ENCODE measurements at regions not wholly inside any gene's neighbourhood (a gene's known extent, or its start where the extent isn't known, plus 50 kb on each side); places are given as distances from the start of the nearest gene placed in this dataset.
"Not testable (repeated sequence)": the region's sequence is repeated elsewhere in the genome, so short reads cannot be mapped to it uniquely, and the experiment has no call there.

DNA sequence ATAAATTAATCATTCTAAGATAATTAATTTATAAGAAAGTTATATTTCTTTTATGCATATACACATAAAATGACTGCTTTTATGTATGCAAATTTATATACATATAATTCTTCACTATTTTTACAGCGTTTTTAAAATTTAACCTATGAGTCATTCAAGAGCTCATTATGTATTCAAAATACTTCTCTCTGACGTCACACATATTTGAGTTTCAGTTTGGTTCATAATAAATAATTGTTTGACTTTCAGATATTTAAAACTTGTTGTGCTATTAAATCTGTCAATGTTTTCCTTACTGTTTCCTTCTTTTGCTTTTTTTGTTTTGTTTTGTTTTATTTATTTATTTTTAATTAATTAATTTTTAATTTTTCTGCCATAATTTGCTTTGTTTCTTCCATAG is 467.5 kb upstream of the ADGRB3 start:
- H3K4me3 ChIP-seq (ENCODE audit: low read depth, low read length) = no peak overlapping the region
- FAIRE-seq (no peak), DNase-seq (ENCODE audit: low read depth) (no peak)
- no peaks in the 10 kb centered on the region for H3K27me3 ChIP-seq (ENCODE audit: control insufficient read depth, insufficient read depth, low read length)
- no peaks in the 10 kb centered on the region for H3K36me3 ChIP-seq (ENCODE audit: control insufficient read depth, insufficient read depth, low read length)
- TF ChIP-seq, protein P1, sequence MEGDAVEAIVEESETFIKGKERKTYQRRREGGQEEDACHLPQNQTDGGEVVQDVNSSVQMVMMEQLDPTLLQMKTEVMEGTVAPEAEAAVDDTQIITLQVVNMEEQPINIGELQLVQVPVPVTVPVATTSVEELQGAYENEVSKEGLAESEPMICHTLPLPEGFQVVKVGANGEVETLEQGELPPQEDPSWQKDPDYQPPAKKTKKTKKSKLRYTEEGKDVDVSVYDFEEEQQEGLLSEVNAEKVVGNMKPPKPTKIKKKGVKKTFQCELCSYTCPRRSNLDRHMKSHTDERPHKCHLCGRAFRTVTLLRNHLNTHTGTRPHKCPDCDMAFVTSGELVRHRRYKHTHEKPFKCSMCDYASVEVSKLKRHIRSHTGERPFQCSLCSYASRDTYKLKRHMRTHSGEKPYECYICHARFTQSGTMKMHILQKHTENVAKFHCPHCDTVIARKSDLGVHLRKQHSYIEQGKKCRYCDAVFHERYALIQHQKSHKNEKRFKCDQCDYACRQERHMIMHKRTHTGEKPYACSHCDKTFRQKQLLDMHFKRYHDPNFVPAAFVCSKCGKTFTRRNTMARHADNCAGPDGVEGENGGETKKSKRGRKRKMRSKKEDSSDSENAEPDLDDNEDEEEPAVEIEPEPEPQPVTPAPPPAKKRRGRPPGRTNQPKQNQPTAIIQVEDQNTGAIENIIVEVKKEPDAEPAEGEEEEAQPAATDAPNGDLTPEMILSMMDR (IDR thresholded peaks at IDR 0.05; ENCODE audit: insufficient read depth, low read length, severe bottlenecking) = no peak

DNA sequence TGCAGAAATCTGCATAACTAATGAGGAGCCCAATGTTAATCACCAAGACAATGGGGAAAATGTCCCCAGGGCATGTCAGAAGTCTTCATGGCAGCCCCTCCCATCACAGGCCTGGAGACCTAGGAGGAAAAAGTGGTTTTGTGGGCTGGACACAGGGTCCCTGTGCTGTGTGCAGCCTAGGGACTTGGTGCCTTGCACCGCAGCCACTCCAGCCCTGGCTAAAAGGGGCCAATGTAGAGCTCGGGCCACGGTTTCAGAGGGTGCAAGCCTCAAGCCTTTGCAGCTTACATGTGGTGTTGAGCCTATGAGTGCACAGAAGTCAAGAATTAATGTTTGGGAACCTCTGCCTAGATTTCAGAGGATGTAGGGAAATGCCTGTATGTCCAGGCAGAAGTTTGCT is 474.3 kb upstream of the ADGRB3 start:
- not testable (repeated sequence) for H3K27me3 ChIP-seq (ENCODE audit: control insufficient read depth, insufficient read depth, low read length); H3K4me3 ChIP-seq (ENCODE audit: low read depth, low read length); FAIRE-seq; H3K36me3 ChIP-seq (ENCODE audit: control insufficient read depth, insufficient read depth, low read length); DNase-seq (ENCODE audit: low read depth)

DNA sequence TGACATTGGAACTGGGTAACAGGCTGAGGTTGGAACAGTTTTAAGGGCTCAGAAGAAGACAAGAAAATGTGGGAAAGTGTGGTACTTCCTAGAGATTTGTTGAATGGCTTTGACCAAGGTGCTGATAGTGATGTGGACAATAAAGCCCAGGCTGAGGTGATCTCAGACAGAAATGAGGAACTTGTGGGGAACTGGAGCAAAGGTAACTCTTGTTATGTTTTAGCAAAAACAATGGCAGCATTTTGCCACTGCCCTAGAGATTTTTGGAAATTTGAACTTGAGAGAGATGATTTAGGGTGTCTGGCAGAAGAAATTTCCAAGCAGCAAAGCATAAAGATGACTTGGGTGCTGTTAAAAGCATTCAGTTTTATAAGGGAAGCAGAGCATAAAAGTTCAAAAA is 474.7 kb upstream of the ADGRB3 start:
- H3K4me3 ChIP-seq (ENCODE audit: low read depth, low read length) = no peak overlapping the region
- TF ChIP-seq, protein P1 (IDR thresholded peaks at IDR 0.05; ENCODE audit: insufficient read depth, low read length, severe bottlenecking) = no peak
- no peak for FAIRE-seq
- DNase-seq (ENCODE audit: low read depth) = no peak
- no peaks in the 10 kb centered on the region for H3K36me3 ChIP-seq (ENCODE audit: control insufficient read depth, insufficient read depth, low read length)
- H3K27me3 ChIP-seq (ENCODE audit: control insufficient read depth, insufficient read depth, low read length) = no peaks in the 10 kb centered on the region

DNA sequence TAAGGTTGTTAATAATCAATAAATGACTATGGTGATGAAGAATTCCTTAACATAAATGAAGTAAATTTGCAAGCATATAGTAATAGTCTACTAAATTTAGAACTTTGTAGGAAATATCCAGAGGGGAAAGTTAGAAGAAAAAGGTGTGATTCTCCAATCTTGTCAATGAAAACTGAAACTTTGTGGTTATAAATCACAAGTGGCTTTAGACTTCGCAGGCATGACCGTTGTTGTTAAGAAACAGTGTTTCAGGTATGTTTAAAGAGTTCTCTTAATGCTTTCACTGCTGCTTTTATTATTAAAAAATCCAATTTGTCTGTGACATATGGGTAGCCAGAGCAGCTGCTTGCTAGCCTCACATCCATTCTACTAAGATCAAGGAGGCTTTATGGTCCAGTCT is 475.6 kb upstream of the ADGRB3 start:
- H3K27me3 ChIP-seq (ENCODE audit: control insufficient read depth, insufficient read depth, low read length) = no peaks in the 10 kb centered on the region
- no peak for FAIRE-seq

DNA sequence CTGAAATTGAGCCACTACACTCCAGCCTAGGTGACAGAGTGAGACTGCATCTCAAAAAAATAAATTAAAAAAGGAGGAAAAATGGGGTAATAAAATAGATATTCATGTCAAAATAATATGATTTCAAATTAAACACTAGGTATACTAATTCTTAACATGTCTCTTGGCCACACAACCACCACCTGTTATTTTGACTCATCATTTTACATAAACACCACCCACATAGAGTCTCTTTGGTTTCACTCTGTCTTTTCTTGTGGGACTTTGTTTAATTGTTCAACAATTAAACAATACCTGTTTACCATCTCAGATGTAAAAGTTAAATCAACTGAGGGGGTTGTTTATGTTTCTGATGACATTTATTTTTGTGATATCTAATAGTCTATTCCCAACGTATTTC is 476.8 kb upstream of the ADGRB3 start:
- no peak for DNase-seq (ENCODE audit: low read depth)
- TF ChIP-seq, protein P1 (IDR thresholded peaks at IDR 0.05; ENCODE audit: insufficient read depth, low read length, severe bottlenecking) = no peak
- no peaks in the 10 kb centered on the region for H3K27me3 ChIP-seq (ENCODE audit: control insufficient read depth, insufficient read depth, low read length)
- H3K4me3 ChIP-seq (ENCODE audit: low read depth, low read length) = no peak overlapping the region
- H3K36me3 ChIP-seq (ENCODE audit: control insufficient read depth, insufficient read depth, low read length) = no peaks in the 10 kb centered on the region
- no peak for FAIRE-seq

More for the DNA sequence above, 475.6 kb upstream of the ADGRB3 start:
- H3K4me3 ChIP-seq (ENCODE audit: low read depth, low read length) = no peak overlapping the region
- TF ChIP-seq, protein P1 (IDR thresholded peaks at IDR 0.05; ENCODE audit: insufficient read depth, low read length, severe bottlenecking) = no peak
- no peaks in the 10 kb centered on the region for H3K36me3 ChIP-seq (ENCODE audit: control insufficient read depth, insufficient read depth, low read length)
- no peak for DNase-seq (ENCODE audit: low read depth)

DNA sequence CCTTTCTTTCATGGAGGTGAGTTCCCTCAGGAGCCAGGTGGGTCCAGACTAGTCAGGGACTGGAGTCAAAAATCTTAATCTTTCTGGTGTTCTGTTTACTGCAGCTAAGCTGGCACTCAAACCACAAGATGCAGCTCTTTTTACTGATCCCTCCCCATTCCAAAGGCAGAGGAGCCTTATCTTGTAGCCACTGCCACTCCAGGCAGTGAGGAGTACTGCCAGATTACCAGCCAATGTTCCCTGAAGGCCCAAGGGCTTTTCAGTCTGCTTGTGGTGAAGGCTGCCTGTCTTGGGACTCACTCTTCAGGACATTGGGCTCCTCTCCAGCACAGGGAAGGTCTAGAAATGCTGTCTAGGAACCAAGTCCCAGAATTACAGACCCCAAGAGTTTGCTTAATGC is 490.4 kb upstream of the ADGRB3 start:
- DNase-seq (ENCODE audit: low read depth) = no peak
- H3K4me3 ChIP-seq (ENCODE audit: low read depth, low read length) = no peak overlapping the region
- H3K36me3 ChIP-seq (ENCODE audit: control insufficient read depth, insufficient read depth, low read length) = no peaks in the 10 kb centered on the region
- FAIRE-seq = no peak
- H3K27me3 ChIP-seq (ENCODE audit: control insufficient read depth, insufficient read depth, low read length) = no peaks in the 10 kb centered on the region
- TF ChIP-seq, protein P1 (IDR thresholded peaks at IDR 0.05; ENCODE audit: insufficient read depth, low read length, severe bottlenecking) = no peak

Data from bronchial epithelial cell (primary cell).